Ovary (tissue), 7 donors: ENCODE measurements at regions not wholly inside any gene's neighbourhood (a gene's known extent, or its start where the extent isn't known, plus 50 kb on each side); places are given as distances from the start of the nearest gene placed in this dataset.

Source experiments
- DNase-seq, 5 donors: peaks; one replicate each; pipeline ENCODE4 v3.0.0-alpha.2; 2019 to 2020
- H3K27ac ChIP-seq, 2 donors: fragments of 200-600 bp; one replicate each; pipeline versions ENCODE4 v1.5.1 to v1.8.0; 2019 to 2022
- H3K27me3 ChIP-seq: fragments of 200-600 bp; one replicate; pipeline ENCODE4 v1.8.0; 2022
- H3K36me3 ChIP-seq: fragments of 200-600 bp; sonication (generic); one replicate; pipeline ENCODE4 v1.5.1; 2019
- H3K4me1 ChIP-seq: one replicate; pipeline ENCODE4 v1.8.1; 2013; ENCODE audit warnings: mild to moderate bottlenecking, moderate library complexity; ENCODE audit not compliant: insufficient read depth
- H3K4me3 ChIP-seq: fragments of 200-600 bp; sonication (generic); one replicate; pipeline ENCODE4 v1.5.1; 2017
- H3K9me3 ChIP-seq, 2 donors: fragments of 200-600 bp in 1 of 2; sonication (generic) in 1 of 2; one replicate each; pipeline versions ENCODE4 v1.5.1 to v1.8.1; 2013 to 2019; ENCODE audit warnings: mild to moderate bottlenecking in 1 of 2, moderate library complexity in 1 of 2
- EP300 ChIP-seq: sonication (generic); formaldehyde crosslinking; IDR thresholded peaks from one replicate; pipeline ENCODE4 v1.6.1; 2017; ENCODE audit warnings: antibody characterized with exemption
- POLR2A ChIP-seq: fragments of 450-650 bp; IDR thresholded peaks from one replicate; pipeline ENCODE4 v1.6.1; 2017; ENCODE audit warnings: antibody characterized with exemption, mild to moderate bottlenecking, moderate library complexity
- WGBS, 3 donors: extraction: QIAGEN DNeasy Blood & Tissue Kit in 1 of 3; methylation state at CpG; one replicate each; pipeline versions ENCODE4 v1.1.5 to v1.1.7; 2013 to 2017; 5-methylcytosine and 5-hydroxymethylcytosine counted together
- intact Hi-C, 4 donors: fragments of 100-400 bp; cut with DNase I; formaldehyde crosslinking; loops; one replicate each; pipeline versions ENCODE4 v1.11.0 to v1.15.1; 2022 to 2023
- TF ChIP-seq, protein P1 (sequence below), 3 donors: fragments of 450-650 bp in 2 of 3; fragments of 200-600 bp in 1 of 3; IDR thresholded peaks; one replicate each; pipeline versions ENCODE4 v1.5.1 to v1.8.0; 2016 to 2022; ENCODE audit warnings: antibody characterized with exemption in 3 of 3, mild to moderate bottlenecking in 1 of 3
- donor health status: DM: no; HTN: no; CAD: no; lungs with moderate emphysema.
- donor health status: DM: no; HTN: no; CAD: no.
- donor health status: Bipolar disorder and iron deficiency.
- donor health status: DM: no; HTN: no; CAD: no.
- donor health status: DM: yes; HTN: yes; CAD: no.

DNA sequence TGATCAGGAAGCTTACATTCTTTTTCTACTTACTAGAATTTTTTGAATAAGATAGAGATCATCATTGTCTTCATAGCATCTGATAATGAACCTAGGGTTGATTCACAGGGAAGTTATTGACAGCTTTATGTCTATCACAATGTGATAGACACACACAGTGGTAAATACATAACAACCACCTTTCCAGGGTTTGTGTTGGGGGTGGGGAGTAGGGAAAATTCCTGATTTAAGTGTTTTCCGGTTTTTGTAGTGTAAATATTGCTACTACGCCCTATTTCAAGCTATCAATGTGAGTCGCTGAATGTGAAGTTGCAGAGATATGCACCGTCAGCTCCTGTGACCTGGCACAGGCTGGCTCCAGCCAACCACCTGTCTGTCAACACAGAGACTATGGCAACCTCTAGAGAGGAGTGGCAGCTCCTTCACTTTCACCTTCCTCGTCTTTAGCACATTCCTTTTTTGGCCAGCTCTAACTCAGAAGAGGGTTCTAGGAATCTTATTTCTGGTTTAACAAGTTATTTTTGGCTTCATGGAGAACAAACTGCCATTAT, 224.9 kb downstream of the MAT2B start:
- H3K4me1 ChIP-seq = no peaks in the 10 kb centered on the region
- intact Hi-C loops = no loop called here
- H3K36me3 ChIP-seq = no peaks in the 10 kb centered on the region
- WGBS, 3 donors = 41 to 50% (median 49%) methylated on average over 5 of the region's 5 CpGs
- H3K27me3 ChIP-seq = no peaks in the 10 kb centered on the region
- no peak for DNase-seq
- TF ChIP-seq EP300 = no peak
- TF ChIP-seq, protein P1, sequence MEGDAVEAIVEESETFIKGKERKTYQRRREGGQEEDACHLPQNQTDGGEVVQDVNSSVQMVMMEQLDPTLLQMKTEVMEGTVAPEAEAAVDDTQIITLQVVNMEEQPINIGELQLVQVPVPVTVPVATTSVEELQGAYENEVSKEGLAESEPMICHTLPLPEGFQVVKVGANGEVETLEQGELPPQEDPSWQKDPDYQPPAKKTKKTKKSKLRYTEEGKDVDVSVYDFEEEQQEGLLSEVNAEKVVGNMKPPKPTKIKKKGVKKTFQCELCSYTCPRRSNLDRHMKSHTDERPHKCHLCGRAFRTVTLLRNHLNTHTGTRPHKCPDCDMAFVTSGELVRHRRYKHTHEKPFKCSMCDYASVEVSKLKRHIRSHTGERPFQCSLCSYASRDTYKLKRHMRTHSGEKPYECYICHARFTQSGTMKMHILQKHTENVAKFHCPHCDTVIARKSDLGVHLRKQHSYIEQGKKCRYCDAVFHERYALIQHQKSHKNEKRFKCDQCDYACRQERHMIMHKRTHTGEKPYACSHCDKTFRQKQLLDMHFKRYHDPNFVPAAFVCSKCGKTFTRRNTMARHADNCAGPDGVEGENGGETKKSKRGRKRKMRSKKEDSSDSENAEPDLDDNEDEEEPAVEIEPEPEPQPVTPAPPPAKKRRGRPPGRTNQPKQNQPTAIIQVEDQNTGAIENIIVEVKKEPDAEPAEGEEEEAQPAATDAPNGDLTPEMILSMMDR (IDR thresholded peaks at IDR 0.05) = no peak
- TF ChIP-seq POLR2A = no peak
- H3K9me3 ChIP-seq = no peaks in the 10 kb centered on the region
- H3K4me3 ChIP-seq = no peak overlapping the region
- no peak overlapping the region for H3K27ac ChIP-seq

DNA sequence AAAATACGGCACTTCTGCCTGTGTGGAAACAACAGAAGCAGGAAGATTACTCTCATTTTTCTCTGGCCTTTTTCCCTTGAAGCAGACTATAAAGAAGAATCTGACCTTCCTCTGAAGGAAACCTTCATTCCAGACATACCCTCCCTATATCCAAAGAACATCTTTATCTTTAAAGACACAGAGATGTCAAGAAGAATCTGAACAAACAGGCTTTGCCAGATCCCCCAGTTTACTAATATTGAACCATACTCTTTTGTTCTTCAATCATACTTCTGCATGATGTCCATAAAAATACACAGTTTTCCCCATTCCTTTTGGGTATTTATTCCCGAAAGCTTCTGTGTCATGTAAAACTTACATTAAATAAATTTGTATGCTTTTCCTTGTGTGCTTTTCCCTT, 225.8 kb downstream of the MAT2B start:
- Histone ChIP-seq H3K36me3 (no peaks in the 10 kb centered on the region), H3K4me1 (no peaks in the 10 kb centered on the region), H3K27me3 (no peaks in the 10 kb centered on the region), H3K4me3 (no peak overlapping the region), H3K27ac (no peak overlapping the region), H3K9me3 (no peaks in the 10 kb centered on the region)
- WGBS, 3 donors = 64 to 73% (median 73%) methylated on average over 2 of the region's 2 CpGs
- DNase-seq = no peak
- TF ChIP-seq, protein P1 (IDR thresholded peaks at IDR 0.05) = no peak
- no peak for TF ChIP-seq POLR2A
- no peak for TF ChIP-seq EP300
- intact Hi-C loops = no loop called here

- WGBS, 3 donors = 81 to 87% (median 84%) methylated on average over 4 of the region's 4 CpGs
- H3K9me3 ChIP-seq = no peaks in the 10 kb centered on the region
- TF ChIP-seq POLR2A (no peak), EP300 (no peak)
- TF ChIP-seq, protein P1 (IDR thresholded peaks at IDR 0.05) = no peak
- no peak overlapping the region for H3K4me3 ChIP-seq
- H3K27me3 ChIP-seq = no peaks in the 10 kb centered on the region
- no peak overlapping the region for H3K27ac ChIP-seq
- no peaks in the 10 kb centered on the region for H3K4me1 ChIP-seq
- no peaks in the 10 kb centered on the region for H3K36me3 ChIP-seq
- intact Hi-C loops = no loop called here
- DNase-seq = no peak
Observed at GRCh38 chr5:163735069-163735468, 229.7 kb downstream of the MAT2B start.

DNA sequence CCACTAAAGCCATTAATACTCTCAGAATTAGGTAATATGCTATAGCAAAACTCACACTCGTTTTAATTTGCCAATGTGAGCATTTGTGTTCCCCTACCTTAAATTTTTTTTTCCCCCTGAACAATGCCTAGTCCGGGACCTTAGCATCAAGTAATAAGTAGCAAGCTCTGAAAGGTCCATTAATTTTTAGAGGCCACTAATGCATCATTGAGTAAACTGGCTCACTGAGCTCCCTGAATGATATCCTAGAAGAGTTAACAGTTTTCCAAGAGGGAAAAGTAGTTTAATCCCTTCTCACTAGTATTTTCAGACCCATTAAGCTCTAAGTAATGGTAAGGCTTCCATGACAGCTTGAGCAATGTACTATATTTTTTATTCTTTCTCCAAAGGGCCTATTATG, 242.2 kb downstream of the MAT2B start:
- 71 to 86% (median 81%) methylated on average over 2 of the region's 2 CpGs for whole genome bisulfite sequencing, 3 donors
- Histone ChIP-seq H3K27me3 (no peaks in the 10 kb centered on the region), H3K27ac (no peak overlapping the region), H3K4me3 (no peak overlapping the region), H3K9me3 (no peaks in the 10 kb centered on the region), H3K4me1 (no peaks in the 10 kb centered on the region), H3K36me3 (no peaks in the 10 kb centered on the region)
- TF ChIP-seq POLR2A = no peak
- TF ChIP-seq EP300 = no peak
- TF ChIP-seq, protein P1 (IDR thresholded peaks at IDR 0.05) = no peak
- DNase-seq = no peak
- intact Hi-C loops = no loop called here
